Natural killer cell (primary cell): ENCODE measurements at regions not wholly inside any gene's neighbourhood (a gene's known extent, or its start where the extent isn't known, plus 50 kb on each side); places are given as distances from the start of the nearest gene placed in this dataset.

ENCODE experiments used
- ATAC-seq, 3 donors: fragments of 150-1000 bp in 2 of 3; fragments of 200-7000 bp in 1 of 3; cut with Tn5 transposase; 1 replicate in 1 of 3; 2 replicates in 2 of 3; pipeline ENCODE4 v1.10.0; 2021; ENCODE audit warnings: mild to moderate bottlenecking in 2 of 3, moderate library complexity in 2 of 3
- DNase-seq, 2 donors: peaks; one replicate each; pipeline versions ENCODE4 v3.0.0 to v3.0.0-alpha.2; 2013 to 2021; ENCODE audit warnings: mixed read lengths in 1 of 2
- H3K27ac ChIP-seq: one replicate; pipeline ENCODE4 v1.5.1; 2013; ENCODE audit warnings: mild to moderate bottlenecking, low read length
- H3K27me3 ChIP-seq: one replicate; pipeline ENCODE4 v1.6.1; 2013; ENCODE audit warnings: low read length; ENCODE audit not compliant: control insufficient read depth, insufficient read depth
- H3K36me3 ChIP-seq: one replicate; pipeline ENCODE4 v1.6.1; 2013; ENCODE audit warnings: low read length; ENCODE audit not compliant: control insufficient read depth, insufficient read depth
- H3K4me1 ChIP-seq: one replicate; pipeline ENCODE4 v1.6.1; 2013; ENCODE audit warnings: low read length; ENCODE audit not compliant: control insufficient read depth, insufficient read depth
- H3K4me3 ChIP-seq: one replicate; pipeline ENCODE4 v1.5.1; 2013; ENCODE audit warnings: low read length
- H3K9me3 ChIP-seq: one replicate; pipeline ENCODE4 v1.6.1; 2013; ENCODE audit warnings: low read length; ENCODE audit not compliant: control insufficient read depth, insufficient read depth
- H3K27ac Mint-ChIP-seq, 2 donors: one replicate each; pipeline ENCODE4 v1.8.0; 2022; ENCODE audit warnings: mild to moderate bottlenecking in 2 of 2, mixed read lengths in 2 of 2, moderate library complexity in 1 of 2
- H3K27me3 Mint-ChIP-seq, 2 donors: one replicate each; pipeline ENCODE4 v1.8.0; 2022; ENCODE audit warnings: low read depth in 2 of 2, mixed read lengths in 2 of 2
- H3K36me3 Mint-ChIP-seq: one replicate; pipeline ENCODE4 v1.8.0; 2022; ENCODE audit warnings: mixed read lengths
- H3K4me1 Mint-ChIP-seq, 2 donors: one replicate each; pipeline ENCODE4 v1.8.0; 2022; ENCODE audit warnings: mixed read lengths in 2 of 2
- H3K4me3 Mint-ChIP-seq: one replicate; pipeline ENCODE4 v1.8.0; 2022; ENCODE audit warnings: mild to moderate bottlenecking, moderate library complexity, mixed read lengths
- H3K9me3 Mint-ChIP-seq, 2 donors: one replicate each; pipeline ENCODE4 v1.8.0; 2022; ENCODE audit warnings: mixed read lengths in 2 of 2
- WGBS: methylation state at CpG from one replicate; pipeline ENCODE4 v1.1.7; 2013; ENCODE audit warnings: missing lambda C conversion rate; ENCODE audit not compliant: insufficient coverage; 5-methylcytosine and 5-hydroxymethylcytosine counted together
- intact Hi-C: fragments of 100-400 bp; cut with micrococcal nuclease; formaldehyde crosslinking; loops from one replicate; pipeline ENCODE4 v1.14.2; 2022
- TF ChIP-seq, protein P1 (sequence below): fragments of 200-600 bp; IDR thresholded peaks from one replicate; pipeline ENCODE4 v1.8.0; 2022; ENCODE audit warnings: antibody characterized with exemption

GRCh38 chr11:19350160-19350559, 109.4 kb upstream of the E2F8 start:
- intact Hi-C loops, result no loop called here
- TF ChIP-seq, protein P1, sequence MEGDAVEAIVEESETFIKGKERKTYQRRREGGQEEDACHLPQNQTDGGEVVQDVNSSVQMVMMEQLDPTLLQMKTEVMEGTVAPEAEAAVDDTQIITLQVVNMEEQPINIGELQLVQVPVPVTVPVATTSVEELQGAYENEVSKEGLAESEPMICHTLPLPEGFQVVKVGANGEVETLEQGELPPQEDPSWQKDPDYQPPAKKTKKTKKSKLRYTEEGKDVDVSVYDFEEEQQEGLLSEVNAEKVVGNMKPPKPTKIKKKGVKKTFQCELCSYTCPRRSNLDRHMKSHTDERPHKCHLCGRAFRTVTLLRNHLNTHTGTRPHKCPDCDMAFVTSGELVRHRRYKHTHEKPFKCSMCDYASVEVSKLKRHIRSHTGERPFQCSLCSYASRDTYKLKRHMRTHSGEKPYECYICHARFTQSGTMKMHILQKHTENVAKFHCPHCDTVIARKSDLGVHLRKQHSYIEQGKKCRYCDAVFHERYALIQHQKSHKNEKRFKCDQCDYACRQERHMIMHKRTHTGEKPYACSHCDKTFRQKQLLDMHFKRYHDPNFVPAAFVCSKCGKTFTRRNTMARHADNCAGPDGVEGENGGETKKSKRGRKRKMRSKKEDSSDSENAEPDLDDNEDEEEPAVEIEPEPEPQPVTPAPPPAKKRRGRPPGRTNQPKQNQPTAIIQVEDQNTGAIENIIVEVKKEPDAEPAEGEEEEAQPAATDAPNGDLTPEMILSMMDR, result no peak
- Histone ChIP-seq H3K27me3 (peaks cover 22% of the 10 kb centered on the region), H3K4me3 (no peak overlapping the region), H3K36me3 (no peaks in the 10 kb centered on the region), H3K4me1 (peaks cover 3% of the 10 kb centered on the region), H3K27ac (no peak overlapping the region), H3K9me3 (no peaks in the 10 kb centered on the region)
- ATAC-seq (no peak), DNase-seq (no peak)
- Mint-ChIP-seq H3K27ac (no peak overlapping the region), H3K9me3 (no peaks in the 10 kb centered on the region), H3K27me3 (peaks cover 56 to 78% of the 10 kb centered on the region in 2 donors), H3K36me3 (no peaks in the 10 kb centered on the region), H3K4me1 (peaks cover 5 to 8% of the 10 kb centered on the region in 2 donors), H3K4me3 (no peak overlapping the region)
- WGBS, result 83% methylated on average over 11 of the region's 11 CpGs

DNA sequence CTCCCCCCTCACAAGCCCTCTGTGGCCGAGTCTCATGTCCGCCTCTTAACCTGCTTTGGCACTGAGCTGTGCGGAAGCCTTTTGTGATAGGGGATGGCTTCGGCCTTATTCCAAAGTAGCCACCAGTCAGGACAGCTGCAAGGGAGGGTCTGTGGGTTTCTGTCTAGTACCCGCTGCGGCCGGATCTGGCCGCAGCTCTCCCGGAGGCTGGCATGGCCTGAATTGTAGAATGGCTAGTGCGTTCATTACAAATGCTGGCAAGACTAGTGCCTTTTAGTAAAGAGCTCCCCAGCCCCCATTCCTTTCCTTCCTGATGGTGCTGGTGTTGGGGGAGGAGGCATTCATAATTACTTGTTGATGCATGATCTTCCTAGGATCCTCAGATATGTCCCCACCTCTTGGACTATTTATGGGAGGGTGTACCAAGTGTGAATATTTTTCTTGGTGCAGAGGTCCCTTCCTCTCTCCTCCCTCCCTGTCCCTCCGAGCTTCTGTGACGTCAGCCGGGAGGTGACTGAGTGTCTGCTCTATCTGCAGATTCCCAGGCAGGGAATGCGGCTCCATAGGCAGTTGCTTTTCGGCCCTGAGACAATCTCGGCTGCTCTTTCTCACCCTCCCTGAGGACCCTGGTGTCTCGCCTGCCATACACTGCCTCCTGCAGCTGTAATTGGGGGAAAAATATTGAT, 108.7 kb upstream of the E2F8 start:
- intact Hi-C loops, result no loop called here
- DNase-seq (no peak), ATAC-seq (no peak)
- no peaks in the 10 kb centered on the region for H3K36me3 Mint-ChIP-seq
- TF ChIP-seq, protein P1, result no peak
- no peak overlapping the region for H3K27ac Mint-ChIP-seq
- H3K4me3 Mint-ChIP-seq, result no peak overlapping the region
- peaks cover 5 to 13% of the 10 kb centered on the region in 2 donors for H3K4me1 Mint-ChIP-seq
- Histone ChIP-seq H3K4me1 (peaks cover 3% of the 10 kb centered on the region), H3K27ac (no peak overlapping the region), H3K27me3 (peaks cover 26% of the 10 kb centered on the region), H3K9me3 (no peaks in the 10 kb centered on the region), H3K4me3 (no peak overlapping the region), H3K36me3 (no peaks in the 10 kb centered on the region)
- WGBS, result 73% methylated on average over 15 of the region's 17 CpGs
- no peaks in the 10 kb centered on the region for H3K9me3 Mint-ChIP-seq
- peaks cover 57 to 75% of the 10 kb centered on the region in 2 donors for H3K27me3 Mint-ChIP-seq

GRCh38 chr11:19347911-19348310, 107.2 kb upstream of the E2F8 start:
- H3K36me3 ChIP-seq, result no peaks in the 10 kb centered on the region
- H3K9me3 ChIP-seq, result no peaks in the 10 kb centered on the region
- Mint-ChIP-seq H3K4me3 (no peak overlapping the region), H3K27ac (no peak overlapping the region), H3K4me1 (peaks cover 5 to 13% of the 10 kb centered on the region in 2 donors), H3K36me3 (no peaks in the 10 kb centered on the region), H3K9me3 (no peaks in the 10 kb centered on the region), H3K27me3 (peaks cover 63 to 84% of the 10 kb centered on the region in 2 donors)
- H3K27ac ChIP-seq, result no peak overlapping the region
- WGBS, result 37% methylated on average over 7 of the region's 7 CpGs
- peaks cover 3% of the 10 kb centered on the region for H3K4me1 ChIP-seq
- H3K27me3 ChIP-seq, result peaks cover 32% of the 10 kb centered on the region
- no peak for ATAC-seq
- TF ChIP-seq, protein P1, result no peak
- no peak for DNase-seq
- intact Hi-C loops, result no loop called here
- no peak overlapping the region for H3K4me3 ChIP-seq
